NT2/D1 (cell line): ENCODE measurements at regions not wholly inside any gene's neighbourhood (a gene's known extent, or its start where the extent isn't known, plus 50 kb on each side); places are given as distances from the start of the nearest gene placed in this dataset.

Experiments
- SUZ12 ChIP-seq: IDR thresholded peaks from 2 replicates; pipeline ENCODE4 v1.6.1; 2011; ENCODE audit not compliant: insufficient read length, insufficient read depth; ENCODE audit errors: extremely low read depth
- YY1 ChIP-seq: IDR thresholded peaks from 2 replicates; pipeline ENCODE4 v1.6.1; 2011; ENCODE audit not compliant: insufficient read length, insufficient read depth
- ZNF274 ChIP-seq: IDR thresholded peaks from 2 replicates; pipeline ENCODE4 v1.6.1; 2011; ENCODE audit warnings: mild to moderate bottlenecking, low read depth, low read length

GRCh38 chr14:37709419-37710195 lies 114.2 kb downstream of the TTC6 start:
- no peak for TF ChIP-seq ZNF274
- no peak for TF ChIP-seq SUZ12
- no peak for TF ChIP-seq YY1
